LNCaP clone FGC (cell line): ENCODE measurements at regions not wholly inside any gene's neighbourhood (a gene's known extent, or its start where the extent isn't known, plus 50 kb on each side); places are given as distances from the start of the nearest gene placed in this dataset.

ENCODE experiments used
- DNase-seq: peaks from one replicate; pipeline ENCODE4 v3.0.0-alpha.2; 2011; ENCODE audit warnings: low read depth
- H3K4me3 ChIP-seq: 2 replicates; pipeline ENCODE4 v1.5.1; 2011; ENCODE audit warnings: mild to moderate bottlenecking, low read depth, low read length, control low read depth
- TF ChIP-seq, protein P1 (sequence below): IDR thresholded peaks from 2 replicates; pipeline ENCODE4 v1.5.1; 2012; ENCODE audit warnings: mild to moderate bottlenecking; ENCODE audit not compliant: control insufficient read depth, insufficient read depth; ENCODE audit errors: extremely low read depth

DNA sequence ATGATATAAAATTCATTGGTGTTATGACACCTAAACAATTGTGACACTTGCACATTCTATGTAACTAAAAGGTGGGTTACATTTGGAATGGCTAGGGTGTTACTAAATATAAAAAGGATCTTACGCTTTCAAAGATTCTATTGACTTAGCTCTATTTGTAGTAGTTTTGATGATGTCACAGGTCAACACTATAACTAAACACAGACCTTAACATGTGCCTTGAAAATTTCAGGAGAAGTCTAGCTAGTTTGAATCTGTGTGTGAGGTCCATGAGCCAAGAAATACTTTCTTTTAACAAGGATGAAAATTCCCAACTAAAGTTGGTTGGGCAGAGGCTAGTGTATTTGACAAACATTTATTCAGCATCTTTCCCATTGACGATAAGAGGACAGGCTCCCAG, 298.0 kb downstream of the GPAT3 start:
- TF ChIP-seq, protein P1, sequence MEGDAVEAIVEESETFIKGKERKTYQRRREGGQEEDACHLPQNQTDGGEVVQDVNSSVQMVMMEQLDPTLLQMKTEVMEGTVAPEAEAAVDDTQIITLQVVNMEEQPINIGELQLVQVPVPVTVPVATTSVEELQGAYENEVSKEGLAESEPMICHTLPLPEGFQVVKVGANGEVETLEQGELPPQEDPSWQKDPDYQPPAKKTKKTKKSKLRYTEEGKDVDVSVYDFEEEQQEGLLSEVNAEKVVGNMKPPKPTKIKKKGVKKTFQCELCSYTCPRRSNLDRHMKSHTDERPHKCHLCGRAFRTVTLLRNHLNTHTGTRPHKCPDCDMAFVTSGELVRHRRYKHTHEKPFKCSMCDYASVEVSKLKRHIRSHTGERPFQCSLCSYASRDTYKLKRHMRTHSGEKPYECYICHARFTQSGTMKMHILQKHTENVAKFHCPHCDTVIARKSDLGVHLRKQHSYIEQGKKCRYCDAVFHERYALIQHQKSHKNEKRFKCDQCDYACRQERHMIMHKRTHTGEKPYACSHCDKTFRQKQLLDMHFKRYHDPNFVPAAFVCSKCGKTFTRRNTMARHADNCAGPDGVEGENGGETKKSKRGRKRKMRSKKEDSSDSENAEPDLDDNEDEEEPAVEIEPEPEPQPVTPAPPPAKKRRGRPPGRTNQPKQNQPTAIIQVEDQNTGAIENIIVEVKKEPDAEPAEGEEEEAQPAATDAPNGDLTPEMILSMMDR, result no peak
- no peak for DNase-seq
- H3K4me3 ChIP-seq, result no peak overlapping the region

DNA sequence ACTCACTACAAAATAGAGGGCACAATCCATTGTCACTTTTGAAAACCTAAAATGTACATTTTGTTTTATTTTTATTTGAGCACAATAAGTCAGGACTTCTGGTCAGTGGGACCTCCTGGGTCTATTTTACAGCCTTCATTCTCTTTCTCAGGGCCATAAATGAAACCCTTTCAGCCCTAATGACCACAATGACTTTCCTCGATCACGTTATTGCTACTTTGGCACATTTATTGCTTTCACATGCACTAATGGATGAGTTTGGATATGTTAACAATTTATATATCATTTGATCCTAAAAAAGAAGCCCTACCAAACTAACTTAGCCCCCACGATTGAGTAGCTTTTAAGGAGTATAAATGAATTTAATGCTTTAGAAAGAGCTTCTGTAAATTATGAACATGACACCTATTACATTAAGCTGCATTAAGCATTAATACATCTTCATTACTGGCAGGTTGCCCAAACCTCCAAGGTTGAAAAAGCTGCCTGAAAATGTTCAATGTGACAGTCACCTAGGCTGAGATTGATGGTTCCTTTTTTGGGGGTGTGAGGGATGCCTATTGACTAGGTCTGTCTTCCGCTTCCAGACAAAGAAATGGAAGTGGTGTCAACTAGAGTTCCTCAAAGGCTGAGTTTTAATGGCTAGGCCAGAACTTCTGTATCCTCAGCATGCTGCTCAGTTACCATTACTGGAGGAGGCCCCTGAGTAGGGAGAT, 296.4 kb downstream of the GPAT3 start:
- TF ChIP-seq, protein P1, result no peak
- no peak overlapping the region for H3K4me3 ChIP-seq
- DNase-seq, result no peak

DNA sequence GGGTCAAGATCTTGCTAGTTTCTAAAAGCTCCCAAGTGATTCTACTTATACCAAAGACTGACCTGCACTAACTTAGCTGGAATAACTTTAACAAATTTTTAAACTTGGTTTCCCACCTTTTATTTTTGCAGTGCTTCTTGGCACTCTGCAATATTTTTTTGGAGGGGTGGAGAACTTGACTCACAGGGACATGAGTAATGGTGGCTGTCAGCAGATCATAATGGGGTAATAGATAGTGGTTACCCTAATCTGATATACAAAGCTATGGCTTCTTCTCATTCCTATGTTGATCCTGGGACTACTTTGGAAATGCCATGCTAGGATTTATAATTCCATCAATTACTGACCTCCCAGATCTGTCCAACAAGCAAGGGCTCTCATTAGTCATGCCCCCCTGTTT, 295.7 kb downstream of the GPAT3 start:
- no peak for DNase-seq
- no peak overlapping the region for H3K4me3 ChIP-seq
- TF ChIP-seq, protein P1, result no peak

DNA sequence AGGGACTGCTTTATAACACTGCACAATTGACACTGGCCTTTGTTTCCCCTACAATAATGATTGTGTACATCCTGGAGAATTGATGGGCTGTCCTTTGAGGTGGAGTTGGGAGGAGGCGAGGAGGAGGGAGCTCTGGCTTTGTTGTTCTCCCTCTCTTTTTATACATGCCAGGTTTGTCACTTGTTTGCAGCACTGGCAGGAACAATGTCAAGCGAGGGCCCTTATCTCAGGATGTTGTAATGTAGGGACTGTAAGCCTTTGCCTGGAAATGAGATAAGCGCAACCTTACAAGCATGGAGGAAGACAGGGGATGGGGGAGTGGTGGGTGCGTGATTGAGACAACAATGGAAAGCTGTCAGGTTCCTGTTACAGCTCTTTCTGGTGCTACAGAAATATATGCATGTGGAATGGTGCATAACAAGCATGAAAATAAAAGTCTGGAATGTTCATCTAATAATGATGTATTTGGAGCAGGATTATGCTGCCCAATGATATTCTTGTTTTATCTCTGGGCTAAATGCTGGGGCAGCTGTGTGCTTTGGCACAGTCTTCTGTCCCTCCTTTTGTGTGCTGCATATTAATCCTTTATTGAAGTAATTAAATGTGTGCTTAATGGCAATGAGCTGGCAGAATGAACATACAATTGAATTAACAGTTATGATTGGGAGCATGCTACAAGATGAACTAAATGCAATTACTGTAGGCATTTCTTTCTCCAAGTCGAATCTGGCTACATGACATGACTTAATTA, 294.4 kb downstream of the GPAT3 start:
- TF ChIP-seq, protein P1, result no peak
- no peak for DNase-seq
- no peak overlapping the region for H3K4me3 ChIP-seq

DNA sequence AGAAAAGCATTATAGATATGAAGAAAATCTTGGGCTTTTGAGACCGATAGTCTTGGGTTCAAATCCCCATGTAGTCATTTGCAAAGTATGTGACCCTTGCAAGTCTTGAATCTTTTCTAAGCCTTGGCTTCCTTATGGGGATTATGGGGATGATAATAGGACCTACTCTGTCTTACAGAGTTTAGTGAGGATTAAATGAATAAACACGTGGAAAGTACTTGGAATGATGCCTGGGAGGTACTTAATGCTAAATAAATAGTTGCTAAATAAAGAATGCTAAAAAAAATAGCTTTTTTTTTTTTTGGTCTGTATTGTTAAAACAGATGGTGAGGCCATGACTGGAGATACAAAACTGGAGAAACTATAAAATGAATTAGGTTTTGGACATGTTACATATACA, 292.7 kb downstream of the GPAT3 start:
- peak; percentile 6 for DNase-seq
- H3K4me3 ChIP-seq, result no peak overlapping the region
- TF ChIP-seq, protein P1, result no peak

DNA sequence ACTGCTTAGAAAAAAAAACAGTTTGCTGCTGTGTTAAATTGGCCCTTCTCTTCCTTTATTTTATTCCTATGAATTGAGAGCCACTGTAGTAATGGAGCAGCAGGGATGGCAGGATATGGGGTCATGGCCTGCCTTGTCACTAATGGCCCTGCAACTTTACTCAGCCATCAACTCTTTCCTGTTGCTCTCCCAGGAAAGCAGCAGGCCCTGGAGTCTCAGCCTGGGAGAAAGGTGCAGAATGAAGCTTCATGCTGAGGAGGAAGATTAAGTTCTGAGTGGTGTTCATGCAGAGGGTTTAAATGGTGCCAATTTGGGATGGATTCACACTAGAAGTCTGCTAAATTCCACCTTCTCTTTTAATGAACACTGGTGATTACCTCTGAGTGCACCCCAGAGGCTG, 285.6 kb downstream of the GPAT3 start:
- DNase-seq, result no peak
- TF ChIP-seq, protein P1, result no peak
- no peak overlapping the region for H3K4me3 ChIP-seq
